Gastroesophageal sphincter (tissue), 3 donors: ENCODE measurements at regions not wholly inside any gene's neighbourhood (a gene's known extent, or its start where the extent isn't known, plus 50 kb on each side); places are given as distances from the start of the nearest gene placed in this dataset.

ENCODE experiments used
- CTCF ChIP-seq, 4 experiments: fragments of 200-600 bp in 2 of 4; fragments of 450-650 bp in 2 of 4; sonication (generic) in 1 of 4; IDR thresholded peaks; one replicate each; pipeline ENCODE4 v1.5.1; 2017 to 2019; ENCODE audit warnings: antibody characterized with exemption in 4 of 4, mild to moderate bottlenecking in 2 of 4, moderate library complexity in 2 of 4
- EP300 ChIP-seq: sonication (generic); formaldehyde crosslinking; IDR thresholded peaks from one replicate; pipeline ENCODE4 v1.6.1; 2017; ENCODE audit warnings: antibody characterized with exemption, mild to moderate bottlenecking
- POLR2A ChIP-seq, 2 donors: fragments of 450-650 bp; IDR thresholded peaks; one replicate each; pipeline ENCODE4 v1.6.1; 2017; ENCODE audit warnings: antibody characterized with exemption in 2 of 2, mild to moderate bottlenecking in 2 of 2, moderate library complexity in 1 of 2
- POLR2AphosphoS5 ChIP-seq: sonication (generic); formaldehyde crosslinking; IDR thresholded peaks from one replicate; pipeline ENCODE4 v1.6.1; 2017; ENCODE audit warnings: antibody characterized with exemption

DNA sequence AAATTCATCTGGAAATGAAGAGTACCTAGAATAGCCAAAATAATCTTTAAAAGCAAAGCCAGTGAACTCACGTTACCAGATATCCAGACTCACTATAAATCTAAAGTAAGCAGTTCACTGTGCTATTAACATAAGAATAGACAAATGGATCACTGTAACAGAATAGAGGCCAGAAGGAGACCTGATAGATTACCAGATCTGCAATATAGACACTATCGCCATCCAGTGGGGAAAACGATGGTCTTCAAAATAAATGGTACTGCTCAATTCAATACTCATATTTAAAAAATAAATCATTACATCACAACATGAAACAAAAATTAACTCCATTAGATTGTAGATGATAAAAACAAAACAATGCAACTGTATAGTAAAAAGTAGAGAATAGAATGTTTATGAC is 158.6 kb upstream of the CDH8 start:
- TF ChIP-seq POLR2A (IDR thresholded peaks at IDR 0.05) (no peak), CTCF (IDR thresholded peaks at IDR 0.05) (no peak), EP300 (no peak), POLR2AphosphoS5 (no peak)
